Neural cell (in vitro differentiated cells): ENCODE measurements at regions not wholly inside any gene's neighbourhood (a gene's known extent, or its start where the extent isn't known, plus 50 kb on each side); places are given as distances from the start of the nearest gene placed in this dataset.

Experiments used
- H2AFZ ChIP-seq: fragments of 200-600, 300-800 bp; sonication (generic), shearing (Covaris generic); 2 replicates; pipeline ENCODE4 v1.6.0; 2014; ENCODE audit warnings: low read depth, mild to moderate bottlenecking, antibody characterized with exemption, low read length, moderate library complexity
- H3F3A ChIP-seq: fragments of 200-600 bp; shearing (Covaris generic); 2 replicates; pipeline ENCODE4 v1.6.1; 2016; ENCODE audit warnings: mild to moderate bottlenecking, moderate library complexity, mixed read lengths, antibody characterized with exemption, low read length; ENCODE audit not compliant: insufficient read depth, poor library complexity, severe bottlenecking
- H3K27ac ChIP-seq: fragments of 200-600, 300-800 bp; sonication (generic), shearing (Covaris generic); 2 replicates; pipeline ENCODE4 v1.5.1; 2014; ENCODE audit warnings: mild to moderate bottlenecking, low read length, moderate library complexity
- H3K27me3 ChIP-seq: fragments of 300-800, 200-600 bp; sonication (generic), shearing (Covaris generic); 2 replicates; pipeline ENCODE4 v1.6.0; 2014; ENCODE audit warnings: mild to moderate bottlenecking, low read depth, low read length, moderate library complexity; ENCODE audit not compliant: insufficient read depth
- H3K36me3 ChIP-seq: fragments of 300-800, 200-600 bp; sonication (generic), shearing (Covaris generic); 2 replicates; pipeline ENCODE4 v1.5.1; 2014; ENCODE audit warnings: mild to moderate bottlenecking, antibody characterized with exemption, low read length, moderate library complexity; ENCODE audit not compliant: insufficient read depth
- H3K4me2 ChIP-seq: fragments of 300-800, 200-600 bp; sonication (generic), shearing (Covaris generic); 2 replicates; pipeline ENCODE4 v1.6.0; 2014; ENCODE audit warnings: mild to moderate bottlenecking, low read length
- H3K4me3 ChIP-seq: fragments of 300-800, 200-600 bp; sonication (generic), shearing (Covaris generic); 2 replicates; pipeline ENCODE4 v1.5.1; 2014; ENCODE audit warnings: mild to moderate bottlenecking, low read length, moderate library complexity
- H3K79me2 ChIP-seq: fragments of 200-600 bp; shearing (Covaris generic); replicated peaks from 2 replicates; pipeline ENCODE4 v1.6.0; 2014; ENCODE audit warnings: mild to moderate bottlenecking, low read length, moderate library complexity; ENCODE audit not compliant: insufficient read depth
- H3K9ac ChIP-seq: fragments of 300-800, 200-600 bp; sonication (generic), shearing (Covaris generic); 2 replicates; pipeline ENCODE4 v1.6.1; 2016; ENCODE audit warnings: mild to moderate bottlenecking, low read length, mixed read lengths
- H3K9me2 ChIP-seq: fragments of 200-600 bp; shearing (Covaris generic); 2 replicates; pipeline ENCODE4 v1.6.1; 2016; ENCODE audit warnings: mild to moderate bottlenecking, low read length, mixed read lengths; ENCODE audit not compliant: insufficient read depth
- H3K9me3 ChIP-seq: fragments of 200-600, 300-800 bp; sonication (generic), shearing (Covaris generic); 2 replicates; pipeline ENCODE4 v1.6.1; 2016; ENCODE audit warnings: mild to moderate bottlenecking, mixed run types, low read length, moderate library complexity, mixed read lengths
- H4K20me1 ChIP-seq: fragments of 200-600 bp; shearing (Covaris generic); 2 replicates; pipeline ENCODE4 v1.6.1; 2016; ENCODE audit warnings: mild to moderate bottlenecking, mixed run types; ENCODE audit not compliant: insufficient read depth
- CTCF ChIP-seq: fragments of 450-650 bp; IDR thresholded peaks from 2 replicates; pipeline ENCODE4 v1.5.1; 2014; ENCODE audit warnings: antibody characterized with exemption, mild to moderate bottlenecking, moderate library complexity; ENCODE audit not compliant: poor library complexity, severe bottlenecking
- EP300 ChIP-seq: fragments of 450-650 bp; conservative IDR thresholded peaks from 2 replicates; pipeline ENCODE4 v1.6.1; 2014; ENCODE audit warnings: antibody characterized with exemption, mild to moderate bottlenecking, moderate library complexity; ENCODE audit not compliant: poor library complexity, severe bottlenecking
- EZH2 ChIP-seq: fragments of 200-600, 300-800 bp; shearing (Covaris generic), sonication (generic); IDR thresholded peaks from 2 replicates; pipeline ENCODE4 v1.6.1; 2014; ENCODE audit warnings: antibody characterized with exemption, low read length, borderline replicate concordance, mild to moderate bottlenecking; ENCODE audit not compliant: insufficient read depth, poor library complexity, severe bottlenecking
- MXI1 ChIP-seq: fragments of 450-650 bp; conservative IDR thresholded peaks from 2 replicates; pipeline ENCODE4 v1.6.1; 2014; ENCODE audit warnings: antibody characterized with exemption, mild to moderate bottlenecking; ENCODE audit not compliant: poor library complexity, severe bottlenecking
- POLR2AphosphoS5 ChIP-seq: IDR thresholded peaks from 2 replicates; pipeline ENCODE4 v1.6.1; 2012
- RAD21 ChIP-seq: fragments of 450-650 bp; conservative IDR thresholded peaks from 2 replicates; pipeline ENCODE4 v1.6.1; 2014; ENCODE audit warnings: antibody characterized with exemption, mild to moderate bottlenecking, moderate library complexity
- REST ChIP-seq: IDR thresholded peaks from 2 replicates; pipeline ENCODE4 v1.6.1; 2012; ENCODE audit warnings: borderline replicate concordance
- SMC3 ChIP-seq: fragments of 450-650 bp; conservative IDR thresholded peaks from 2 replicates; pipeline ENCODE4 v1.6.1; 2014; ENCODE audit warnings: antibody characterized with exemption, mild to moderate bottlenecking, moderate library complexity; ENCODE audit not compliant: poor library complexity
- TAF1 ChIP-seq: IDR thresholded peaks from 2 replicates; pipeline ENCODE4 v1.6.1; 2012; ENCODE audit warnings: low read depth

DNA sequence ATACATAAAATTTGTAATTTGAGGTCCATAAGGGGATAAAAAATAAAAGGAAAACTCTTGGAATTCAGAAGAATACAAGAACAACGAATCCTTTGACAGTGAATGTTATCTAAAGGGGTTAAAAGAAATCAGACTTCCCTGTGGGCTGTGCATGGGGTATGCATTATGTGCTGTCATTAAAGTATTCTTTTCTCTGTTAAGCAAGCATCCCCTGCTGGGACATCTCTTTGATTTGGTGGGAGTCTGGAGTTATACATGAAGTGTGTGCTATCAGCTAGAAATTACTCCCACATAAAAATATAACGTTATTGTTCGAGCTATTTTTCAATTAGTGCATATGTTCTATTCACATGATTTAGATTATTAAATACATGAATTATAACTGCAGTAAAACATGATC, 195.2 kb downstream of the CENPW start:
- TF ChIP-seq POLR2AphosphoS5 (no peak), REST (no peak), MXI1 (no peak), TAF1 (no peak)
- Histone ChIP-seq H3K9me3 (no peaks in the 10 kb centered on the region), H3K4me2 (no peak overlapping the region), H3K36me3 (no peaks in the 10 kb centered on the region), H3K9me2 (no peaks in the 10 kb centered on the region), H2AFZ (no peak overlapping the region), H3K4me3 (no peak overlapping the region), H3K27ac (no peak overlapping the region), H3K9ac (no peak overlapping the region), H3F3A (no peaks in the 10 kb centered on the region), H4K20me1 (no peaks in the 10 kb centered on the region), H3K27me3 (no peaks in the 10 kb centered on the region), H3K79me2 (no peaks in the 10 kb centered on the region)

DNA sequence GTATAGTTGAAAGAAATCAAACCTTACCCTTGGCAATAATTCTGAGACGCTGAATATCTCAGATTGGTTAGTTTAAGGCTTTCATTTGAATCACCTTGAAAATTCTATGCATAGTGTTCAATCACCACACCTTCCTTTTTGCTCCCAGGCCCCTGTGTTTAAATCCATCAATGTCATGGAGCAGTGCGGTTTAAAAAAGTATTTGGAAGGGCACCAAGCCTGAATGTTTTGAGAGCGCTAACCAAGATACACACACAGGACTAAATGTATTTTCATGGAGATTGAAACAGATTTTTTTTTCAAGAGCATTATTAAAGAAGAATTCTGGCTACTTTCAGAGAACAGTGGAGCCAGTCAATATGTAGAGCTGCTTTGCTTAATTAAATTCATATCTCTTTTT, 195.7 kb downstream of the CENPW start:
- no peaks in the 10 kb centered on the region for H4K20me1 ChIP-seq
- H3K27me3 ChIP-seq, result no peaks in the 10 kb centered on the region
- H3K4me2 ChIP-seq, result no peak overlapping the region
- H3K36me3 ChIP-seq, result no peaks in the 10 kb centered on the region
- H3K9ac ChIP-seq, result no peak overlapping the region
- H2AFZ ChIP-seq, result no peak overlapping the region
- no peaks in the 10 kb centered on the region for H3F3A ChIP-seq
- TF ChIP-seq EP300 (no peak), CTCF (no peak), RAD21 (no peak), SMC3 (no peak)
- no peaks in the 10 kb centered on the region for H3K9me2 ChIP-seq
- H3K79me2 ChIP-seq, result no peaks in the 10 kb centered on the region
- H3K27ac ChIP-seq, result no peak overlapping the region
- H3K9me3 ChIP-seq, result no peaks in the 10 kb centered on the region
- no peak overlapping the region for H3K4me3 ChIP-seq

GRCh38 chr6:126537061-126537816, 197.3 kb downstream of the CENPW start:
- no peak for TF ChIP-seq MXI1
- no peak for TF ChIP-seq TAF1
- no peak for TF ChIP-seq SMC3
- TF ChIP-seq REST, result no peak
- no peak for TF ChIP-seq POLR2AphosphoS5
- no peak for TF ChIP-seq EP300
- no peak for TF ChIP-seq CTCF
- TF ChIP-seq RAD21, result no peak
- no peak for TF ChIP-seq EZH2
- no peak overlapping the region for H3K27ac ChIP-seq
- no peaks in the 10 kb centered on the region for H3K79me2 ChIP-seq
- H3K4me3 ChIP-seq, result no peak overlapping the region
- no peaks in the 10 kb centered on the region for H4K20me1 ChIP-seq
- H3K36me3 ChIP-seq, result no peaks in the 10 kb centered on the region
- H3K27me3 ChIP-seq, result no peaks in the 10 kb centered on the region
- no peak overlapping the region for H3K4me2 ChIP-seq
- H3K9ac ChIP-seq, result no peak overlapping the region
- H3F3A ChIP-seq, result no peaks in the 10 kb centered on the region
- H2AFZ ChIP-seq, result no peak overlapping the region
- no peaks in the 10 kb centered on the region for H3K9me3 ChIP-seq
- no peaks in the 10 kb centered on the region for H3K9me2 ChIP-seq
